ENCODE measurements at regions not wholly inside any gene's neighbourhood (a gene's known extent, or its start where the extent isn't known, plus 50 kb on each side); places are given as distances from the start of the nearest gene placed in this dataset.

GRCh38 chr3:72454441-72454840, 393.8 kb downstream of the SHQ1 start:
- H3K4me3 ChIP-seq (ENCODE audit: low read depth, low read length), result no peak overlapping the region

GRCh38 chr3:72453706-72454105, 394.5 kb downstream of the SHQ1 start:
- H3K4me3 ChIP-seq (ENCODE audit: low read depth, low read length), result no peak overlapping the region
- no peak for TF ChIP-seq CTCF (IDR thresholded peaks at IDR 0.05; ENCODE audit: borderline replicate concordance, insufficient read depth, low read depth, low read length)

More at GRCh38 chr3:72454441-72454840, 393.8 kb downstream of the SHQ1 start:
- TF ChIP-seq CTCF (IDR thresholded peaks at IDR 0.05; ENCODE audit: borderline replicate concordance, insufficient read depth, low read depth, low read length), result no peak

DNA sequence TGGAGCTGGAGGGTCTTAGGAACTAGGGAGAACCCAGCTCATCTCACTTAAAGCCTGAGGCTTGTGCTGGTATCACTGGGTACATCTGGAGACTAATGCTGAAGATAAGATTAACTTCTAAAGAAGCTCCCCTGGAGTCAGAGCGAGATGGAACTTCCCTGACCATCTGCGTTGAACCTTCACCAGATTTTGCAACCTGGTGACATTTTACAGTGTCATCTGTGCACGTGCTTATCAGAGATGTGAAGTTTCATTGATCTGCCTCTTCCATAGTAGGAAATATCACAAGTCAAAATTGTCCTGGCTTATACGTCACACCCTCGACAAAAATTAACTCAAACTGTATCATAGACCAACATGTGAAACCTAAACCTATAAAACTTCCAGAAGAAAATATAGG, 395.5 kb downstream of the SHQ1 start:
- no peak for TF ChIP-seq CTCF (IDR thresholded peaks at IDR 0.05; ENCODE audit: borderline replicate concordance, insufficient read depth, low read depth, low read length)
- H3K4me3 ChIP-seq (ENCODE audit: low read depth, low read length), result no peak overlapping the region

GRCh38 chr3:72451841-72452240, 396.4 kb downstream of the SHQ1 start:
- no peak overlapping the region for H3K4me3 ChIP-seq (ENCODE audit: low read depth, low read length)
- TF ChIP-seq CTCF (IDR thresholded peaks at IDR 0.05; ENCODE audit: borderline replicate concordance, insufficient read depth, low read depth, low read length), result no peak

- no peak for TF ChIP-seq CTCF (IDR thresholded peaks at IDR 0.05; ENCODE audit: borderline replicate concordance, insufficient read depth, low read depth, low read length)
- no peak overlapping the region for H3K4me3 ChIP-seq (ENCODE audit: low read depth, low read length)
Measured at GRCh38 chr3:72449551-72449950, 398.7 kb downstream of the SHQ1 start.

- no peak overlapping the region for H3K4me3 ChIP-seq (ENCODE audit: low read depth, low read length)
- no peak for TF ChIP-seq CTCF (IDR thresholded peaks at IDR 0.05; ENCODE audit: borderline replicate concordance, insufficient read depth, low read depth, low read length)
Measured at GRCh38 chr3:72448858-72449257, 399.4 kb downstream of the SHQ1 start.

GRCh38 chr3:72448375-72448823, 399.8 kb downstream of the SHQ1 start:
- no peak overlapping the region for H3K4me3 ChIP-seq (ENCODE audit: low read depth, low read length)
- no peak for TF ChIP-seq CTCF (IDR thresholded peaks at IDR 0.05; ENCODE audit: borderline replicate concordance, insufficient read depth, low read depth, low read length)

Data from GM12875 (cell line).